ENCODE measurements at regions not wholly inside any gene's neighbourhood (a gene's known extent, or its start where the extent isn't known, plus 50 kb on each side); places are given as distances from the start of the nearest gene placed in this dataset.

GRCh38 chr12:89993632-89994031 is 285.0 kb upstream of the ATP2B1 start:
- H3K4me3 ChIP-seq (ENCODE audit: low read depth, low read length): no peak overlapping the region
- DNase-seq (ENCODE audit: low read depth): no peak
- TF ChIP-seq CTCF (IDR thresholded peaks at IDR 0.05; ENCODE audit: insufficient read depth, low read depth, low read length, missing control alignments): no peak

GRCh38 chr12:89992668-89993451 is 284.2 kb upstream of the ATP2B1 start:
- no peak for DNase-seq (ENCODE audit: low read depth)
- H3K4me3 ChIP-seq (ENCODE audit: low read depth, low read length): no peak overlapping the region
- TF ChIP-seq CTCF (IDR thresholded peaks at IDR 0.05; ENCODE audit: insufficient read depth, low read depth, low read length, missing control alignments): no peak

- no peak for DNase-seq (ENCODE audit: low read depth)
- TF ChIP-seq CTCF (IDR thresholded peaks at IDR 0.05; ENCODE audit: insufficient read depth, low read depth, low read length, missing control alignments): no peak
- no peak overlapping the region for H3K4me3 ChIP-seq (ENCODE audit: low read depth, low read length)
These were observed 283.4 kb upstream of the ATP2B1 start for GRCh38 chr12:89991807-89992590.

- no peak for TF ChIP-seq CTCF (IDR thresholded peaks at IDR 0.05; ENCODE audit: insufficient read depth, low read depth, low read length, missing control alignments)
- H3K4me3 ChIP-seq (ENCODE audit: low read depth, low read length): no peak overlapping the region
- no peak for DNase-seq (ENCODE audit: low read depth)
These were observed 279.7 kb upstream of the ATP2B1 start for GRCh38 chr12:89988188-89988915.

- TF ChIP-seq CTCF (IDR thresholded peaks at IDR 0.05; ENCODE audit: insufficient read depth, low read depth, low read length, missing control alignments): no peak
- DNase-seq (ENCODE audit: low read depth): no peak
- no peak overlapping the region for H3K4me3 ChIP-seq (ENCODE audit: low read depth, low read length)
These were observed 277.3 kb upstream of the ATP2B1 start for GRCh38 chr12:89985935-89986334.

GRCh38 chr12:89984846-89985245 is 276.2 kb upstream of the ATP2B1 start:
- no peak overlapping the region for H3K4me3 ChIP-seq (ENCODE audit: low read depth, low read length)
- no peak for TF ChIP-seq CTCF (IDR thresholded peaks at IDR 0.05; ENCODE audit: insufficient read depth, low read depth, low read length, missing control alignments)
- no peak for DNase-seq (ENCODE audit: low read depth)
